CD8-positive, alpha-beta memory T cell (primary cell): ENCODE measurements at regions not wholly inside any gene's neighbourhood (a gene's known extent, or its start where the extent isn't known, plus 50 kb on each side); places are given as distances from the start of the nearest gene placed in this dataset.
A peak's percentile ranks its signal among the peaks of the same experiment; 100 is the strongest.

Experiments used
- CTCF ChIA-PET: fragments of 350-600 bp; sonication (Branson Sonifier 250); formaldehyde crosslinking; loops from one replicate; lab custom pipeline; 2021; ENCODE audit warnings: antibody characterized with exemption; lab: Charles Lee
- POLR2A ChIA-PET: fragments of 350-600 bp; sonication (Branson Sonifier 250); formaldehyde crosslinking; loops from one replicate; lab custom pipeline; 2021; ENCODE audit warnings: antibody characterized with exemption; lab: Charles Lee
- DNase-seq, 5 donors: peaks; one replicate each; pipeline versions ENCODE4 v3.0.0 to v3.0.0-alpha.2; 2020 to 2022; ENCODE audit warnings: mixed read lengths in 1 of 5
- H3K27ac ChIP-seq: one replicate; pipeline ENCODE4 v1.7.0; 2013; ENCODE audit warnings: low read depth, mild to moderate bottlenecking, low read length, moderate library complexity
- H3K27me3 ChIP-seq: 2 replicates; pipeline ENCODE4 v1.7.0; 2013; ENCODE audit warnings: low read length, mild to moderate bottlenecking; ENCODE audit not compliant: insufficient read depth, poor library complexity, severe bottlenecking
- H3K36me3 ChIP-seq: 2 replicates; pipeline ENCODE4 v1.7.0; 2013; ENCODE audit warnings: mild to moderate bottlenecking, low read length, moderate library complexity; ENCODE audit not compliant: insufficient read depth
- H3K4me1 ChIP-seq: 2 replicates; pipeline ENCODE4 v1.7.0; 2013; ENCODE audit warnings: mild to moderate bottlenecking, low read length, moderate library complexity; ENCODE audit not compliant: insufficient read depth
- H3K4me3 ChIP-seq: 2 replicates; pipeline ENCODE4 v1.7.0; 2013; ENCODE audit warnings: mild to moderate bottlenecking, low read length
- H3K9me3 ChIP-seq: 2 replicates; pipeline ENCODE4 v1.7.0; 2013; ENCODE audit warnings: mild to moderate bottlenecking, low read length
- H3K27ac Mint-ChIP-seq, 8 donors: one replicate each; pipeline ENCODE4 v1.8.0; 2020 to 2021; ENCODE audit warnings: mixed read lengths in 8 of 8, mild to moderate bottlenecking in 6 of 8, inconsistent platforms in 3 of 8, moderate library complexity in 3 of 8
- H3K27me3 Mint-ChIP-seq, 2 donors: one replicate each; pipeline ENCODE4 v1.8.0; 2020 to 2021; ENCODE audit warnings: mixed read lengths in 2 of 2, mild to moderate bottlenecking in 1 of 2, moderate library complexity in 1 of 2
- H3K36me3 Mint-ChIP-seq, 3 donors: one replicate each; pipeline ENCODE4 v1.8.0; 2020 to 2021; ENCODE audit warnings: mixed read lengths in 3 of 3, inconsistent platforms in 1 of 3, mild to moderate bottlenecking in 1 of 3
- H3K4me1 Mint-ChIP-seq, 3 donors: one replicate each; pipeline ENCODE4 v1.8.0; 2020 to 2021; ENCODE audit warnings: mixed read lengths in 3 of 3, inconsistent platforms in 1 of 3, mild to moderate bottlenecking in 1 of 3
- H3K4me3 Mint-ChIP-seq, 7 donors: one replicate each; pipeline ENCODE4 v1.8.0; 2020 to 2021; ENCODE audit warnings: mixed read lengths in 7 of 7, mild to moderate bottlenecking in 6 of 7, moderate library complexity in 4 of 7, inconsistent platforms in 2 of 7
- H3K9me3 Mint-ChIP-seq, 5 donors: one replicate each; pipeline ENCODE4 v1.8.0; 2020 to 2022; ENCODE audit warnings: mixed read lengths in 5 of 5, mild to moderate bottlenecking in 3 of 5, moderate library complexity in 2 of 5, inconsistent platforms in 1 of 5

- Histone ChIP-seq H3K36me3 (no peaks in the 10 kb centered on the region), H3K27me3 (no peaks in the 10 kb centered on the region), H3K9me3 (no peaks in the 10 kb centered on the region), H3K27ac (no peak overlapping the region), H3K4me3 (no peak overlapping the region), H3K4me1 (no peaks in the 10 kb centered on the region)
- H3K4me1 Mint-ChIP-seq: no peaks in the 10 kb centered on the region
- H3K36me3 Mint-ChIP-seq: peaks cover 0 to 3% (median 0%) of the 10 kb centered on the region in 3 donors
- ChIA-PET CTCF (no interaction called here), POLR2A (no interaction called here)
- no peak overlapping the region for H3K27ac Mint-ChIP-seq
- H3K9me3 Mint-ChIP-seq: no peaks in the 10 kb centered on the region
- no peak for DNase-seq
- no peaks in the 10 kb centered on the region for H3K27me3 Mint-ChIP-seq
- H3K4me3 Mint-ChIP-seq: no peak overlapping the region
Measured at GRCh38 chr3:111362381-111363009, 179.5 kb upstream of the CD96 start.

DNA sequence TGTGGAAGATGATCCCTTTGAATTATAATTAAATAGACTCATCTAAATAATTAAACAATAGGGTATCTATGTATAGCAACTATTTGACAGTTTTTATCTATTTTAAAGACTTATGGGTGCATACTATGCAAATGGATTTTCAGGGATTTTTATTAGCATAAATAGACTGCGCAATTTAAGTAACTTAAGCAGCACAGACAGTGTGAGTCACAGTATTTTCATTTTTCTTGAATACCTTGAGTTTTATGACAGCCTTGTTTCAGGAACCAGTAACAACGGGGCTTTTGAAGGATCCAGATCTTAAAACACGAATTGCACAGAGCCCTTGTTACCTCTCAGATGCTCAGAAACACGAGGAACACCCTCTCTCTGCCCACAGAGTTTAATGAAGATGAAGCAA, 175.5 kb upstream of the CD96 start:
- H3K27ac Mint-ChIP-seq: no peak overlapping the region
- Histone ChIP-seq H3K4me1 (no peaks in the 10 kb centered on the region), H3K27me3 (no peaks in the 10 kb centered on the region), H3K4me3 (no peak overlapping the region), H3K36me3 (no peaks in the 10 kb centered on the region), H3K27ac (no peak overlapping the region), H3K9me3 (no peaks in the 10 kb centered on the region)
- H3K4me3 Mint-ChIP-seq: no peak overlapping the region
- DNase-seq: no peak
- ChIA-PET POLR2A (no interaction called here), CTCF (no interaction called here)
- H3K9me3 Mint-ChIP-seq: peaks cover 7 to 16% (median 15%) of the 10 kb centered on the region in 5 donors
- no peaks in the 10 kb centered on the region for H3K27me3 Mint-ChIP-seq
- peaks cover 1 to 16% (median 2%) of the 10 kb centered on the region in 3 donors for H3K36me3 Mint-ChIP-seq
- H3K4me1 Mint-ChIP-seq: no peaks in the 10 kb centered on the region

GRCh38 chr3:111368056-111368455, 173.9 kb upstream of the CD96 start:
- no peaks in the 10 kb centered on the region for H3K4me1 ChIP-seq
- POLR2A ChIA-PET: no interaction called here
- H3K9me3 Mint-ChIP-seq: peaks cover 11 to 29% (median 21%) of the 10 kb centered on the region in 5 donors
- H3K27ac ChIP-seq: no peak overlapping the region
- H3K27ac Mint-ChIP-seq: no peak overlapping the region
- H3K36me3 ChIP-seq: no peaks in the 10 kb centered on the region
- CTCF ChIA-PET: no interaction called here
- no peak for DNase-seq
- no peak overlapping the region for H3K4me3 Mint-ChIP-seq
- H3K27me3 ChIP-seq: no peaks in the 10 kb centered on the region
- no peaks in the 10 kb centered on the region for H3K27me3 Mint-ChIP-seq
- no peaks in the 10 kb centered on the region for H3K9me3 ChIP-seq
- H3K36me3 Mint-ChIP-seq: peaks cover 1 to 26% (median 2%) of the 10 kb centered on the region in 3 donors
- no peak overlapping the region for H3K4me3 ChIP-seq
- no peaks in the 10 kb centered on the region for H3K4me1 Mint-ChIP-seq

DNA sequence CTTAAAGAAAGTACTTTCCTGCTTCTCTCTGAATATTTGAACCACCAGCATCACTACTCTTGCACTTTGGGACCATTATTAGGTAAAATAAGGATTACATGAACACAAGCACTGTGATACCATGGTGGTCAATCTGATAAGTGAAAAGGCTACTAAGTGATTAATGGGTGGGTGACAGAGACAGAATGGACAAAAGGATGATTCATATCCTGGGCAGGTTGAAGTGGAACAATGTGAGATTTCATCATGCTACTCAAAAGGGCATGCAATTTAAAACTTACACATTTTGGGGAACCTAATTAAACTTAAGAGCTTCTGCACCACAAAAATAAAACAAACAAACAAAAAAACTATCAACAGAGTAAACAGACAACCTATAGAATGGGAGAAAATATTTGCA, 172.0 kb upstream of the CD96 start:
- H3K9me3 ChIP-seq: no peaks in the 10 kb centered on the region
- no peak overlapping the region for H3K27ac Mint-ChIP-seq
- H3K4me1 Mint-ChIP-seq: no peaks in the 10 kb centered on the region
- no peaks in the 10 kb centered on the region for H3K4me1 ChIP-seq
- ChIA-PET CTCF (no interaction called here), POLR2A (no interaction called here)
- H3K27me3 Mint-ChIP-seq: peaks cover 2 to 3% of the 10 kb centered on the region in 2 donors
- no peak for DNase-seq
- H3K4me3 Mint-ChIP-seq: no peak overlapping the region
- H3K36me3 ChIP-seq: no peaks in the 10 kb centered on the region
- peaks cover 4 to 38% (median 5%) of the 10 kb centered on the region in 3 donors for H3K36me3 Mint-ChIP-seq
- peaks cover 17 to 35% (median 28%) of the 10 kb centered on the region in 5 donors for H3K9me3 Mint-ChIP-seq
- no peak overlapping the region for H3K27ac ChIP-seq
- no peaks in the 10 kb centered on the region for H3K27me3 ChIP-seq
- no peak overlapping the region for H3K4me3 ChIP-seq

DNA sequence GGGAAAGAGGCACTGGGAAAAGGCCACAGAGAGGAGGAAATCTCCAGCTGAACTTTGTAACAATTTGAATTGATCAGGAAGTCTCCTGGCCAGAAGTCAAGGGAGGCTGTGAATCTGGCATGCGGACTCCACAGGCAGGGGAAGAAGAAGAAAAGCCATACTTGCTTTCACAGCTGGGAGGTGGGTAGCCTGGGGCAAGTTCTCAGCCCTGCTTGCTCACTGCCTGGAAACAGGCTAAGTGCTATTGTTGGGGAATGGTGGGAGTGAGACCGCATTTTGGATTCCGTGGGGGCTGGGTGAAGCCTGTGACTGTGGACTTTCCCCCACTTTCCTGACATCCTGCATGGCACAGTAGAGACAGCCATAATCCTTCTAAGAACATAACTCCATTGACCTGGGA, 168.8 kb upstream of the CD96 start:
- Histone ChIP-seq H3K36me3 (no peaks in the 10 kb centered on the region), H3K9me3 (no peaks in the 10 kb centered on the region), H3K4me3 (no peak overlapping the region), H3K27ac (no peak overlapping the region), H3K27me3 (no peaks in the 10 kb centered on the region), H3K4me1 (no peaks in the 10 kb centered on the region)
- no peak for DNase-seq
- Mint-ChIP-seq H3K27me3 (peaks cover 2 to 3% of the 10 kb centered on the region in 2 donors), H3K36me3 (peaks cover 4 to 53% (median 9%) of the 10 kb centered on the region in 3 donors), H3K27ac (peak overlapping the region in 1 of 8 donors; percentile 72), H3K4me3 (no peak overlapping the region), H3K4me1 (no peaks in the 10 kb centered on the region), H3K9me3 (peaks cover 19 to 43% (median 38%) of the 10 kb centered on the region in 5 donors)
- ChIA-PET CTCF (no interaction called here), POLR2A (no interaction called here)

DNA sequence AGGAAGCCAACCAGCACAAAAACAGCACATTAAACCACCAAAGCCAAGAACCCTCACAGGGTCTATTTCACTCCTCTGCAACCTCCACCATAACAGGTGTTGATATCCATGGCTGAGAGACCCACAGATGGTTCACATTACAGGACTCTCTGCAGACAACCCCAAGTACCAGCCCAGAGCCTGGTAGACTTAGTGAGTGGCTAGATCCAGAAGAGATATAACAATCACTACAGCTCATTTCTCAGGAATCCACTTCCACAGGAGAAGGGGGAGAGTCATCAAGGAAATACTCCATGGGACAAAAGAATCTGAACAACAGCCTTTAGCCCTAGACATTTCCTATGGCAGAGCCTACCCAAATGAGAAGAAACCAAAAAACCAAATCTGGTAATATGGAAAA, 168.1 kb upstream of the CD96 start:
- H3K27me3 Mint-ChIP-seq: peaks cover 2 to 3% of the 10 kb centered on the region in 2 donors

GRCh38 chr3:111385971-111386495, 156.0 kb upstream of the CD96 start:
- Histone ChIP-seq H3K9me3 (no peaks in the 10 kb centered on the region), H3K27ac (no peak overlapping the region), H3K4me3 (no peak overlapping the region), H3K4me1 (no peaks in the 10 kb centered on the region), H3K27me3 (no peaks in the 10 kb centered on the region), H3K36me3 (no peaks in the 10 kb centered on the region)
- DNase-seq: no peak
- no peak overlapping the region for H3K27ac Mint-ChIP-seq
- peaks cover 0 to 10% (median 0%) of the 10 kb centered on the region in 3 donors for H3K36me3 Mint-ChIP-seq
- no peak overlapping the region for H3K4me3 Mint-ChIP-seq
- POLR2A ChIA-PET: no interaction called here
- H3K9me3 Mint-ChIP-seq: peaks cover 1 to 6% (median 2%) of the 10 kb centered on the region in 5 donors
- H3K4me1 Mint-ChIP-seq: no peaks in the 10 kb centered on the region
- H3K27me3 Mint-ChIP-seq: no peaks in the 10 kb centered on the region
- CTCF ChIA-PET: no interaction called here

More for the DNA sequence above, 168.1 kb upstream of the CD96 start:
- CTCF ChIA-PET: no interaction called here
- H3K4me3 Mint-ChIP-seq: no peak overlapping the region
- no peak for DNase-seq
- H3K9me3 Mint-ChIP-seq: peaks cover 19 to 43% (median 38%) of the 10 kb centered on the region in 5 donors
- Histone ChIP-seq H3K4me3 (no peak overlapping the region), H3K27ac (no peak overlapping the region), H3K36me3 (no peaks in the 10 kb centered on the region), H3K4me1 (no peaks in the 10 kb centered on the region), H3K27me3 (no peaks in the 10 kb centered on the region), H3K9me3 (no peaks in the 10 kb centered on the region)
- no peak overlapping the region for H3K27ac Mint-ChIP-seq
- no peaks in the 10 kb centered on the region for H3K4me1 Mint-ChIP-seq
- POLR2A ChIA-PET: no interaction called here
- H3K36me3 Mint-ChIP-seq: peaks cover 4 to 53% (median 9%) of the 10 kb centered on the region in 3 donors

- Mint-ChIP-seq H3K27ac (peak overlapping the region; percentile 66 to 92 (median 81)), H3K36me3 (peaks cover 1 to 14% (median 5%) of the 10 kb centered on the region in 3 donors), H3K9me3 (peaks cover 12 to 21% (median 14%) of the 10 kb centered on the region in 5 donors), H3K4me1 (peaks cover 17 to 27% (median 19%) of the 10 kb centered on the region in 3 donors), H3K27me3 (no peaks in the 10 kb centered on the region), H3K4me3 (peak overlapping the region in 2 of 7 donors; percentile 7 to 33)
- DNase-seq: peak; percentile 14 to 71 (median 62)
- Histone ChIP-seq H3K36me3 (no peaks in the 10 kb centered on the region), H3K4me1 (peaks cover 13% of the 10 kb centered on the region), H3K4me3 (no peak overlapping the region), H3K9me3 (no peaks in the 10 kb centered on the region), H3K27me3 (no peaks in the 10 kb centered on the region), H3K27ac (no peak overlapping the region)
- ChIA-PET POLR2A (no interaction called here), CTCF (interaction anchor here (1.0 kb wide), 1 partner anchor 33 kb away, joined by 5 read pairs; no protein-coding TSS in a partner anchor)
Measured at GRCh38 chr3:111392894-111393398, 149.1 kb upstream of the CD96 start.
